ENCODE measurements at regions not wholly inside any gene's neighbourhood (a gene's known extent, or its start where the extent isn't known, plus 50 kb on each side); places are given as distances from the start of the nearest gene placed in this dataset.

DNA sequence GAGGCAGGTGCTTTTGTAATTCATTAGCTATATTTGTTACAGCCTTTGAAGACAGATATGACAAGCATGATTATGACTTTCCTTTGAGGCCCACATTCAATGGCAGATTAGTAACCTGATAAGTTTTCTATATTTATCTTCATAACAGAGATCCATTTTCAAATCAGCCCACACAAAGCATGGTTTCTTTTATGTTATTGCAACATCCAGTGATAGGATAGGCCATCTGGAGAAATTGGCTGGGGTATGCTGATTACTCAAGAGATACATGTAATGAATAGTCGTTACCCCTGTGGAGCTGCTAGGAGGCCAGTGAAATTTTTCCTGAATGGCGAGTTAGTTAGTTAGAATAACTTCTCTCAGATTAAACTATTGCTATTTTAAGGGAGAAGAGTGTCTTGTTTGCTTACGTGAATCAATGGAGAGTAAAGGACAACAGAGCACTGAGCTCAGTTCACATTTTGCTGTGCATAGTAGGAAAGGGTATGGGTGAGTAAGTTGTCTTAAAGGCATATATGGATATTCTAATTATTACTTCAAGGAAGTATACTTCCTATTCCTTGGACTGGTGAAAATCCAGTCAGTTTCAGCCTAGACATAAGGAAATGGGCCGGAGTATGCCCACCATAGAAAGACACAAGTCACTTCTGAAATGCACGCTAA, 79.2 kb upstream of the DKK2 start:
- TF ChIP-seq, protein P1, sequence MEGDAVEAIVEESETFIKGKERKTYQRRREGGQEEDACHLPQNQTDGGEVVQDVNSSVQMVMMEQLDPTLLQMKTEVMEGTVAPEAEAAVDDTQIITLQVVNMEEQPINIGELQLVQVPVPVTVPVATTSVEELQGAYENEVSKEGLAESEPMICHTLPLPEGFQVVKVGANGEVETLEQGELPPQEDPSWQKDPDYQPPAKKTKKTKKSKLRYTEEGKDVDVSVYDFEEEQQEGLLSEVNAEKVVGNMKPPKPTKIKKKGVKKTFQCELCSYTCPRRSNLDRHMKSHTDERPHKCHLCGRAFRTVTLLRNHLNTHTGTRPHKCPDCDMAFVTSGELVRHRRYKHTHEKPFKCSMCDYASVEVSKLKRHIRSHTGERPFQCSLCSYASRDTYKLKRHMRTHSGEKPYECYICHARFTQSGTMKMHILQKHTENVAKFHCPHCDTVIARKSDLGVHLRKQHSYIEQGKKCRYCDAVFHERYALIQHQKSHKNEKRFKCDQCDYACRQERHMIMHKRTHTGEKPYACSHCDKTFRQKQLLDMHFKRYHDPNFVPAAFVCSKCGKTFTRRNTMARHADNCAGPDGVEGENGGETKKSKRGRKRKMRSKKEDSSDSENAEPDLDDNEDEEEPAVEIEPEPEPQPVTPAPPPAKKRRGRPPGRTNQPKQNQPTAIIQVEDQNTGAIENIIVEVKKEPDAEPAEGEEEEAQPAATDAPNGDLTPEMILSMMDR (IDR thresholded peaks at IDR 0.05), result no peak
- TF ChIP-seq EP300 (IDR thresholded peaks at IDR 0.05) (no peak), POLR2A (IDR thresholded peaks at IDR 0.05) (no peak)
